Caki2 (cell line): ENCODE measurements at regions not wholly inside any gene's neighbourhood (a gene's known extent, or its start where the extent isn't known, plus 50 kb on each side); places are given as distances from the start of the nearest gene placed in this dataset.

Source experiments
- DNase-seq: peaks from one replicate; pipeline ENCODE4 v3.0.0-alpha.2; 2015; ENCODE audit warnings: low read depth
- in situ Hi-C: cut with HindIII; loops from 2 replicates; pipeline ENCODE4 v1.10.0; 2016; ENCODE audit warnings: low sequenced_read_pairs, low pct_unique_long_range_greater_than_20kb, mixed read lengths

GRCh38 chr4:163614866-163615265, 120.4 kb downstream of the TMA16 start:
- in situ Hi-C loops = no loop called here
- no peak for DNase-seq

GRCh38 chr4:163618845-163619244, 124.4 kb downstream of the TMA16 start:
- no peak for DNase-seq
- in situ Hi-C loops = no loop called here

- in situ Hi-C loops = no loop called here
- no peak for DNase-seq
Measured at GRCh38 chr4:163620738-163621137, 126.2 kb downstream of the TMA16 start.

- in situ Hi-C loops = no loop called here
Measured at GRCh38 chr4:163621821-163622220, 127.3 kb downstream of the TMA16 start.

GRCh38 chr4:163622379-163623035, 128.0 kb downstream of the TMA16 start:
- DNase-seq = no peak
- in situ Hi-C loops = no loop called here

More at GRCh38 chr4:163621821-163622220, 127.3 kb downstream of the TMA16 start:
- DNase-seq = no peak

- in situ Hi-C loops = no loop called here
- DNase-seq = no peak
Measured at GRCh38 chr4:163623787-163624186, 129.3 kb downstream of the TMA16 start.

- in situ Hi-C loops = no loop called here
- DNase-seq = no peak
Measured at GRCh38 chr4:163624727-163625126, 130.2 kb downstream of the TMA16 start.

GRCh38 chr4:163631288-163631687, 136.8 kb downstream of the TMA16 start:
- no peak for DNase-seq
- in situ Hi-C loops = no loop called here

GRCh38 chr4:163638909-163639308, 144.4 kb downstream of the TMA16 start:
- in situ Hi-C loops = no loop called here
- DNase-seq = no peak

- in situ Hi-C loops = no loop called here
- DNase-seq = no peak
Measured at GRCh38 chr4:163649557-163650091, 155.1 kb downstream of the TMA16 start.

- no peak for DNase-seq
- in situ Hi-C loops = no loop called here
Measured at GRCh38 chr4:163651761-163652160, 157.3 kb downstream of the TMA16 start.

GRCh38 chr4:163654621-163655020, 160.1 kb downstream of the TMA16 start:
- no peak for DNase-seq
- in situ Hi-C loops = no loop called here

GRCh38 chr4:163660636-163661035, 166.1 kb downstream of the TMA16 start:
- in situ Hi-C loops = no loop called here
- no peak for DNase-seq

GRCh38 chr4:163662768-163663167, 168.3 kb downstream of the TMA16 start:
- DNase-seq = no peak
- in situ Hi-C loops = no loop called here

GRCh38 chr4:163663454-163664225, 169.2 kb downstream of the TMA16 start:
- in situ Hi-C loops = no loop called here
- no peak for DNase-seq

GRCh38 chr4:163665101-163665500, 170.6 kb downstream of the TMA16 start:
- in situ Hi-C loops = no loop called here
- no peak for DNase-seq

GRCh38 chr4:163665521-163666331, 171.2 kb downstream of the TMA16 start:
- in situ Hi-C loops = no loop called here
- no peak for DNase-seq

- in situ Hi-C loops = no loop called here
- no peak for DNase-seq
Measured at GRCh38 chr4:163666332-163666873, 171.9 kb downstream of the TMA16 start.

- in situ Hi-C loops = no loop called here
Measured at GRCh38 chr4:163672751-163673150, 178.3 kb downstream of the TMA16 start.

More at GRCh38 chr4:163672751-163673150, 178.3 kb downstream of the TMA16 start:
- DNase-seq = no peak
